KBM-7 (cell line): ENCODE measurements at regions not wholly inside any gene's neighbourhood (a gene's known extent, or its start where the extent isn't known, plus 50 kb on each side); places are given as distances from the start of the nearest gene placed in this dataset.
"Not testable (repeated sequence)": the region's sequence is repeated elsewhere in the genome, so short reads cannot be mapped to it uniquely, and the experiment has no call there.

Source experiments
- DNase-seq: peaks from one replicate; pipeline ENCODE4 v3.0.0-alpha.2; 2015
- in situ Hi-C: fragments of 300-500 bp; cut with MboI; formaldehyde crosslinking; loops from 2 replicates; pipeline ENCODE4 v1.14.3; 2020; ENCODE audit warnings: low sequenced_read_pairs, low pct_unique_long_range_greater_than_20kb, mixed read lengths

DNA sequence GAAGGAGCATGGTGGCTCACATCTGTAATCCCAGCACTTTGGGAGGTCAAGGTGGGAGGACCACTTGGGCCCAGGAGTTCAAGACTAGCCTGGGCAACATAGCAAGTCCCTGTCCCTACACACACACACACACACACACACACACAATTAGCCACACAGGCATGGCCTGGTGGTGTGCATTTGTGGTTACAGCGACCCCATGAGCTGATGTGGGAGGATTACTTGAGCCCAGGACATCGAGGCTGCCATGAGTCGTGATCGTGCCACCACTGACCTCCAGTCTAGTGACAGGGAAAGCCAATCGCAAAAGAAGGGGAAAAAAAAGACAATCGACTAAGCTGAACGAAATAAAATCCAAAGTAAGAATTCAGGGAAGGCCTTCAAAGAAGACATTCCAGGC is 67.9 kb downstream of the TBX3 start:
- no peak for DNase-seq
- in situ Hi-C loops: no loop called here

DNA sequence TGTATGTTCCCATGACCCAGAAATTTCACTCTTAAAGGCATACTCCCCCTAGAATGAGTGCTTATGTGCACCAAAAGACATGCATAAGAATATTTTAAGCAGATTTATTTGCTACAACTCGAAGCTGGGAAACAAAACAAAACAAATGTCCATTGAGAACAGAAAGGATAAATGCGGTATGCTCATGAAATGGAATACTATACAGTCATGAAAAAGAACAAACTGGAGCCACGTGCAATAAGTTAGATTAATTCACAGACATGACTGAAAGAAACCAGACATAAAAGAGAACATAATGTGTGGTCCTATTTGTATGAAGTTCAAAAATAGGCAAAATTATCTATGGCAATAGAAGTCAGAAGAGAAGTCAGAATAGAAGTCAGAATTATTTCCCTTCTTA is 69.9 kb downstream of the TBX3 start:
- in situ Hi-C loops: no loop called here
- no peak for DNase-seq

- in situ Hi-C loops: no loop called here
- DNase-seq: no peak
Measured at GRCh38 chr12:114612062-114612461, 71.9 kb downstream of the TBX3 start.

DNA sequence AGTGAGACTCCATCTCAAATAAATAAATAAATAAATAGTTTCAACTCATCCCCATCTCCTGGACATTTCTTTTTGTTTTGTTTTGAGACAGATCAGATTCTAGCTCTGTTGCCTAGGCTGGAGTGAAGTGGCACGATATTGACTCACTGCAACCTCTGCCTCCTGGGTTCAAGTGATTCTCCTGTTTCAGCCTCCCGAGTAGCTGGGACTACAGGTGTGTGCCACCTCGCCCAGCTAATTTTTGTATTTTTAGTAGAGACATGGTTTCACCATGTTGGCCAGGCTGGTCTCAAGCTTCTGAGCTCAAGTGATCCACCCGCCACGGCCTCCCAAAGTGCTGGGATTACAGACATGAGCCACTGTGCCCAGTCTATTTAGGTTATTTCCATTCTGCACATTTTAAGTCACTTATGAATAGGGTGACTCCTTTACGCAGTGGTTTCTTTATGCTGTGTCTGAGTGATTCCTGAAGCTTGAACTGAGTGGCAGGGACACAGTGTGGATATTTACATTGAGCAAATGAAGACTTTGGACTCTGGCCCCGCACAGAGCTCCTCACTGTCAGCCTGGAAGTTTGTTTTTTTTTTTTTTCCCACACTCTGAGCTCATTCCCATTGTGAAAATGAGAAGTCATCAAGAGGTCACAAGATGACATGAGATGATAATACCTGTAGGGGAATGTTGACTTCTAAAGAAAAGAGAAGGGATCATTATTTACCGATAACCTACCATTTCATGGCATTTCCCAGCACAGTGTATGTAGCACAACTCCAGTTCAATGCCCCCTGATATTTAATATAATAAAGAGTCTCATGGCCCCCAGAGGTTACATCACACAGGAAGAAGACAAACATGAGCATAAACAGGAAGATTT is 72.6 kb downstream of the TBX3 start:
- in situ Hi-C loops: no loop called here
- DNase-seq: no peak

DNA sequence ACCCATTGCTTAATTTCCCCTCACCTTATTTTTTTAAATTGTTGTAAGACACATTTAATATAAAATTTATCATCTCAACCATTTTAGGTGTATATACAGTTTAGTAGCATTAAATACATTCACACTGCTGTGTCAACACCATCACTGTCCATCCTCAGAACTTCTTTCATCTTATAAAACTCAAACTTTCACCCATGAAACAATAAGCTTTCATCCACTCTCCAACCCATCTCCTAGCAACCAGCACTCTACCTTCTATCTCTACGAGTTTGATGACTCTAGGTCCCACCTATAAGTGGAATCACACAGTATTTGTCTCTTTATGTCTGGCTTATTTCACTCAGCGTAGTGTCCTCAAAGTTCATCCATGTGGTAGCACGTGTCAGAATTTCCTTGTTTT is 75.5 kb downstream of the TBX3 start:
- no peak for DNase-seq
- in situ Hi-C loops: no loop called here

- in situ Hi-C loops: no loop called here
- no peak for DNase-seq
Measured at GRCh38 chr12:114605918-114606317, 78.1 kb downstream of the TBX3 start.

DNA sequence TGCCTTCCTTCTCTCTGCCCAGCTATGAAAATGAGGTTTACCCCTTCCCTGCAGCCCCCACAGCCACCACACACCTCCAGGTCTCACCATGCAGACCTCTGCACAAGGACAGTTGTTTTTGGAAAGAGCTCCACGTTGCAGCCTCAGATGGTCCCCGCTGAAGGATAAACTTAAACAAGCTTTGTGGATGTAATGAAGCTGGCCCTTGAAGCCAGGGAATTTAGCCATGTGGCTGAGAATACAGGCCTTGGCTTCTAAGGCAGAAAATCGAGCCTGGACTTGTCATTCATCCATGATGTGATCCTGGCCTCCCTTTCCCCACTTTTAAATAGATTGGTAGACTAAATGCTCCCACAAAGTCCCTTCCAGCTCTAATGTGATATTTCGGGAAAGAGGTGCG is 79.4 kb downstream of the TBX3 start:
- in situ Hi-C loops: no loop called here
- DNase-seq: no peak

DNA sequence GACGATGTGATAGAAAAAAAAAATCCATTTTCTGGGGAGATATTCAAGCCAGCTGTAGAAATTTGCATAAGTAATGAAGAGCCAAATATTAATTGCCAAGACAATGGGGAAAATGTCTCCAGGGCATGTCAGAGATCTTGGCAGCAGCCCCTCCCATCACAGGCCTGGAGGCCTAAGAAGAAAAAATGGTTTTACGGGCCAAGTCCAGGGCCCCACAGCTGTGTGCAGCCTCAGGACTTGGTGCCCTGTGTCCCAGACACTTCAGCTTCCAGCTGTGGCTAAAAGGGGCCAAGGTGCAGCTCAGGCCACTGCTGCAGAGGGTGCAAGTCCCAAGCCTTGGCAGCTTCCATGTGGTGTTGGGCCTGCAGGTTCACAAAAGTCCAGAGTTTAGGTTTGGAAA is 83.4 kb downstream of the TBX3 start:
- DNase-seq, in situ Hi-C loops: not testable (repeated sequence)

- in situ Hi-C loops: no loop called here
- no peak for DNase-seq
Measured at GRCh38 chr12:114598111-114598510, 85.9 kb downstream of the TBX3 start.

DNA sequence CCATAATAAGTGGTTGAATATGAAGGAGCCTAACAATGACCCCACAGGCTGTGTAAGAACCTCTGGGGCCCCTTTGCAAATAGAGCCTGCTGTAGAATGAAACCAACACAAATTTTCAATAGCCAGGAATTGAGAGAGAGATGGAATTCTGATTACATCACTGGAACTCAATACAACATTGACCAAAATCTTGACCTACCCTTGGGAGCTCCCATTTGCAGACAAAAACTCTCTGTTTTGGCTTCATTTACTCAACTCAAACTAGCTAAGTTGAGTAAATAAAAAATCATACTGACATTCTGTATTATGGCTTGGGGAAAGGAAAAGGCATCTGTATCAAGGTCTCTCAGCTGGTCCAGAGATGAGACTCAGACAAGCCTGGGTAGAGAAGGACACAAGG is 91.0 kb downstream of the TBX3 start:
- no peak for DNase-seq
- in situ Hi-C loops: no loop called here

DNA sequence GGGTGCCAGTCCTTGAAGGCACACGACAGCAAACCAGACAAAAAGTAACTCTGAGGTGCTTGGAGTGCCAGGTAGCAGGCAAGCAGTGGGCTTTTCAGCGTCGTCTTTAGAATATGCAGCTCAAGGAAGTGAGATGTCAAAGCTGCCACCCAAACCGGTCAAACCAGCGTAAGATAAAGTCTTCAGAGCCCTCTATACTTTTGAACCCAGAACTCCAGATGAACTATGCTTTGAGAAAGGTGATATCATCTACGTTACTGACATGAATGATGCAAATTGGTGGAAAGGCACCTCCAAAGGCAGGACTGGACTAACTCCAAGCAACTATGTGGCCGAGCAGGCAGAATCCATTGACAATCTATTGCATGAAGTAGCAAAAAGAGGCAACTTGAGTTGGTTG is 95.9 kb downstream of the TBX3 start:
- no peak for DNase-seq
- in situ Hi-C loops: no loop called here

DNA sequence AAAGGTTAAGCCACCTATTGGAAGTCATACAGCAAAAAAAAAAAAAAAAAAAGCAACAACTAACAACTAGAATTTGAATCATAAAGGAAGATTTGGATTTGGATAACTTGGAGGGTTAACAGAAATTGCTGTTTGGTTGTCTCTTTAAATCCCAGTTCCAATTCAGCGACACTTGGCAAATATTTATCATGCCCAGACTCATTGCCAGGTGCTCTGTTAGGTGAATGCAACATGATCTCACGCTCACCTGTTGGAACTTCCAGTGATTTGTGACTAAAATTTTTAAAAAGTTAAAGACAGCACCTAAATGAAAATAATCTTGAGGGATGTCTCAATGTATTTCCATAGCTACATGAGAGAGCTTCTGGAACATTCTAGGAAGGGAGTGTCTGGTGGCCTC is 103.7 kb downstream of the TBX3 start:
- in situ Hi-C loops: no loop called here
- no peak for DNase-seq

GRCh38 chr12:114579389-114579788 is 104.6 kb downstream of the TBX3 start:
- in situ Hi-C loops: no loop called here
- DNase-seq: no peak

DNA sequence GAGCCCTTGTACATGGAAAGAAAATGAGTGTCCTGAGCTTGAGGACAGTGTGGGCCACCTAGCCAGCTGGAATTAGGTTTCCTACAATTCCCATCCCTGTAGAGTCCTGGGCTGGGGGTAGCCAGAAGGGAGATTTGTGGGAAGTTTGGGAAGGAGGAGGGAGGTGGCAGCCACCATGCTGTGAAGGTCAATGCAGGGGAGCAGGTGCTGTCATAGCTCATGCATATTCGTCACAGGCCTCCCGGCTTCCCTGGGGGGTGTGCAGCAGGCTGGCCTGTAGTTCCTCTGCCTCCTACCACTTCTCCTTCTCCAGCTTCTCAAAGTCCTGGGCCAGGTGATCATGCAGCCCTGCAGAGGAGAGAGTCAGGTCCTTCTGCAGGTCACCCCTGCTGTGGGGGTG is 121.3 kb downstream of the TBX3 start:
- no peak for DNase-seq
- in situ Hi-C loops: no loop called here

DNA sequence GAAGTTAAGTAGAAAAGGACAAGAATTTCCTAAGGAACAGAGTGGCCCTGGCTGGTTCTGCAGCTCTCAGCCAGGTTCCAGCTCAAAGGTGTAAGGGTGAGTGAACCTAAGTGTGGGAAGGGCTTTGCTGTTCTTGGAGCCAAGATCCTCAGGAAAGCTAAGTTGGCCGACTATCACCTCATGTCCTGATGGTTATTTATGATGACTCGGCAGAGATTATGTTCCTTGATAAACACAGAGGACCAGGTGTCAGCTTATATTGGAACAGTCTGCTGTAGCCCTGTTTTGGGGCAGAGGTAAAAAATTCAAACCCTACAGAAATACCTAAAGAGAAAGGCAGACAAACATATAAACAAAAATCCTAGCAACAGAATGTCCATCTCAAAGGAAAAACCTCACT is 128.5 kb downstream of the TBX3 start:
- in situ Hi-C loops: no loop called here
- DNase-seq: no peak

GRCh38 chr12:114547636-114548035 is 136.3 kb downstream of the TBX3 start:
- no peak for DNase-seq
- in situ Hi-C loops: no loop called here

DNA sequence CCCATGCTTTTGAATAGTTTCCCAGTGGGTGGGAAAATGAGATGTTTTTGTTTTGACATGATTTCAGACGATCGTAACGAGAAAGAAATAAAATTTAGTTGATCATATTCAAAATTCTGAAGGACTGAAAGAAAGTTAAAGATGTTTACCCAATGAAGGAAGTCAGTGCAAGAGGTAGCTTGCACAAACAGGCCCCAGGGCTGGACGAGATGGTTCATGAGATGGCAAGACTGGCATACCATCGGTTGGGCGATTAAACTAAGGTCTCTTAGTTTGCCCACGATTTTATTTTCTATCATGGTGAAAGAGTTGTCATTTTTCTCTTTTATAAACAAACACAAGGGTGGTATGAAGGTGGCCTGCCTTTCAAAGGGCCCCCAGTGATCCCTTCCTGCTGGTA is 124.5 kb upstream of the TBX5 start:
- no peak for DNase-seq
- in situ Hi-C loops: no loop called here

GRCh38 chr12:114529966-114530365 is 124.0 kb upstream of the TBX5 start:
- no peak for DNase-seq

GRCh38 chr12:114528766-114529165 is 122.8 kb upstream of the TBX5 start:
- DNase-seq: no peak
- in situ Hi-C loops: no loop called here

More at GRCh38 chr12:114529966-114530365, 124.0 kb upstream of the TBX5 start:
- in situ Hi-C loops: no loop called here

DNA sequence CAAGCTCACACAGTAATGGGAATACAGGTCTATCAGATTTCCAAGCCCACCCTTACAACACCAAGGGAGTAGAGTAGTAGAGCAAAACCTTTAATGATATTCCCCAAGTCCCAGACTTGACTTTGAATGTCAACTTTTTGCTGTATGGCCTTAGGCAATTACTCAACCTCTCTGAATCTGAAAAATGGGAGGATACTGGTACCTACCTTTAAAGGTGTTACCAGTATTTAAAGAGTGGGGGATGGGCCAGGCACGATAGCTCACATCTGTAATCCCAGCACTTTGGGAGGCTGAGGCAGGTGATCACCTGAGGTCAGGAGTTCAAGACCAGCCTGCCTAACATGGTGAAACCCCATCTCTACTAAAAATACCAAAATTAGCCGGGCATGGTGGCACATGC is 115.2 kb upstream of the TBX5 start:
- in situ Hi-C loops, DNase-seq: not testable (repeated sequence)

- in situ Hi-C loops: no loop called here
- DNase-seq: no peak
Measured at GRCh38 chr12:114512351-114512750, 106.4 kb upstream of the TBX5 start.
